ENCODE measurements at regions not wholly inside any gene's neighbourhood (a gene's known extent, or its start where the extent isn't known, plus 50 kb on each side); places are given as distances from the start of the nearest gene placed in this dataset.
"Not testable (repeated sequence)": the region's sequence is repeated elsewhere in the genome, so short reads cannot be mapped to it uniquely, and the experiment has no call there.

DNA sequence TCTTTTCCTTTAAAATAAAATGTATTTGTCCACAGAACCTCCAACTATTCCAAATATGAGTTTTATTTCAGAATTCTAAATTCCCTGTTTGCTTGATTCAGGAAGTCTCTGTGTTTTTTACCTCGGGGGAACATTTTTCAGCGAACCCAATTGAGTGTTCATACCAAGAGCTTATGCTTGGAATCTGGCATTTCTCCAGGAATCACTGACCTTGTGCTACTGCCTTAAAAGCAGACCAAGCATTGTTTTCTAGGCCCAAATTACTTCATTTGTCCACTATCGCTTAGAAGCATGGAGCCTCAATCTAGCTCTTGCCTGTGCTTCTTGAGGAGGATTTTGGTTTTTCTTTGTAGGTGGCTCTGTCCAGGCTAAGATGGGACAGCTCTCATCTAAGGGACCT is 59.4 kb downstream of the EBLN1 start:
- Mint-ChIP-seq H3K4me3 (no peak overlapping the region), H3K9me3 (no peaks in the 10 kb centered on the region), H3K36me3 (ENCODE audit: low read depth) (no peaks in the 10 kb centered on the region), H3K27me3 (peaks cover 3% of the 10 kb centered on the region), H3K4me1 (no peaks in the 10 kb centered on the region), H3K27ac (no peak overlapping the region)
- ATAC-seq (replicated peaks) = no peak

DNA sequence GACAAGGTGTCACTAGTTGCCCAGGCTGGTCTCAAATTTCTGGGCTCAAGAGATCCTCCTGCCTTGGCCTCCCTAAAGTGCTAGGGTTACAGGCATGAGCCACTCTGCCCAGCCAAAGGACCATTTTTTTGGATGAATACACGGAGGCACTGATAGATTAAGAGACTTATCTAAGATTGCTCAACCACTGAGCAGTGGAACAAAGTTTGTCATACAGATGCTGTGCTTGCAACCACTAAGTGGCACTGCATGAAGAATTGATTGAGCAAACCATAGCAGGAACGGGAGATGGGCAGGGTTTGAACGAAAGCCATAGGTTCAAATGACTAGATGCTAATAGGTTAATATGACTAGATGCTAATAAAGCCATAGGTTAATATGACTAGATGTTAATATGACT is 61.1 kb downstream of the EBLN1 start:
- H3K36me3 Mint-ChIP-seq (ENCODE audit: low read depth) = no peaks in the 10 kb centered on the region
- peaks cover 1% of the 10 kb centered on the region for H3K9me3 Mint-ChIP-seq
- no peak overlapping the region for H3K4me3 Mint-ChIP-seq
- peaks cover 12% of the 10 kb centered on the region for H3K27me3 Mint-ChIP-seq
- no peak overlapping the region for H3K27ac Mint-ChIP-seq
- no peaks in the 10 kb centered on the region for H3K4me1 Mint-ChIP-seq
- ATAC-seq (replicated peaks) = no peak

DNA sequence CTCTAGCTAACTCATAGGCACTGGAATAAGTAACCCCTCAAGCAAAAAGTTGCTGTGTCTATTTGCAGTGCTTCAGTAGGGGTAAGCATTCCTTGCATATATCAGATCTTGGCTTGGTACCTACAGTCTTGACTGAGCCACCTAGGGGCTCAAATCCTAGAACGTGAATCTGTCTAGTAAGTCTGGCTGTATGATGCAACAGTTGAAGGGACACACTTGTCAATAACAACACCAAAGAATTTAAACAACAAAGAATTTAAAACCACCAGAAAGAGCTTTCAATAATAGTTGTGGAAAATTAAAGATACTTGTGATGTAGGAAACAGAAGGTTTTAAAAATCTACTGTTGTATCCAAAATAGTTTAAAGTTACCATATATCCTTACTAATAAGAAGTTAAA is 65.4 kb downstream of the EBLN1 start:
- Mint-ChIP-seq H3K27me3 (peaks cover 19% of the 10 kb centered on the region), H3K4me1 (no peaks in the 10 kb centered on the region), H3K4me3 (no peak overlapping the region), H3K9me3 (peaks cover 8% of the 10 kb centered on the region), H3K27ac (no peak overlapping the region), H3K36me3 (ENCODE audit: low read depth) (no peaks in the 10 kb centered on the region)
- no peak for ATAC-seq (replicated peaks)

DNA sequence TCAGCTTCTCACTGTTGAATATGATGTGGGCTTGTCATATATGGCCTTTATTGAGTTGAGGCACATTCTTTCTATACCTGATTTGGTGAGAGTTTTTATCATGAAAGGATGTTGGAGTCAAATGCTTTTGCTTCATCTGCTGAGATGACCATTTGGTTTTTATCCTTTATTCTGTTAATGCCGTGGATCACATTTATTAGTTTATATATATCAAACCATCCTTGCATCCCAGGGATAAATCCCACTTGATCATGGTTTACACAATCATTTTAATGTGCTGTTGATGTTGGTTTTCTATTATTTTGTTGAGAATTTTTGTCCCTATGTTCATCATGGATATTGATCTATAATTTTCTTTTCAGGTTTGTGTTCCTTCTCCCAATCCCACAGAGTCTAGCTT is 67.0 kb downstream of the EBLN1 start:
- H3K36me3 Mint-ChIP-seq (ENCODE audit: low read depth) = no peaks in the 10 kb centered on the region
- peaks cover 19% of the 10 kb centered on the region for H3K27me3 Mint-ChIP-seq
- H3K9me3 Mint-ChIP-seq = peaks cover 14% of the 10 kb centered on the region
- H3K27ac Mint-ChIP-seq = no peak overlapping the region
- no peaks in the 10 kb centered on the region for H3K4me1 Mint-ChIP-seq
- no peak overlapping the region for H3K4me3 Mint-ChIP-seq
- no peak for ATAC-seq (replicated peaks)

DNA sequence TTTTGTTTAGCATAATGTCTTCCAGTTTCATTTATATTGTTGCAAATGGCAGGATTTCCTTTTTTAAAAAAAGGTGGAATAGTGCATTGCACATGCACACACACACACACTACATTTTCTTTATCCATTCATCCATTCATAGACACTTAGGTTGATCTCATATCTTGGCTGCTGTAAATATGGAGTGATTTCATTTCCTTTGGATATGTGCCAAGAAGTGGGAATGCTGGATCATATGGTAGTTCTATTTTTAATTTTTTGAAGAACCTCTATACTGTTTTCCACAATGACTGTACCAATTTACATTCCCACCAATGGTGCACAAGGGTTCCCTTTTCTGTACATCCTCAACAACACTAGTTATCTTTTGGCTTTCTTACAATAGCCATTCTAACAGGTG is 68.9 kb downstream of the EBLN1 start:
- H3K27ac Mint-ChIP-seq = no peak overlapping the region
- no peaks in the 10 kb centered on the region for H3K4me1 Mint-ChIP-seq
- no peak for ATAC-seq (replicated peaks)
- no peak overlapping the region for H3K4me3 Mint-ChIP-seq
- no peaks in the 10 kb centered on the region for H3K36me3 Mint-ChIP-seq (ENCODE audit: low read depth)
- peaks cover 19% of the 10 kb centered on the region for H3K27me3 Mint-ChIP-seq
- H3K9me3 Mint-ChIP-seq = peaks cover 14% of the 10 kb centered on the region

DNA sequence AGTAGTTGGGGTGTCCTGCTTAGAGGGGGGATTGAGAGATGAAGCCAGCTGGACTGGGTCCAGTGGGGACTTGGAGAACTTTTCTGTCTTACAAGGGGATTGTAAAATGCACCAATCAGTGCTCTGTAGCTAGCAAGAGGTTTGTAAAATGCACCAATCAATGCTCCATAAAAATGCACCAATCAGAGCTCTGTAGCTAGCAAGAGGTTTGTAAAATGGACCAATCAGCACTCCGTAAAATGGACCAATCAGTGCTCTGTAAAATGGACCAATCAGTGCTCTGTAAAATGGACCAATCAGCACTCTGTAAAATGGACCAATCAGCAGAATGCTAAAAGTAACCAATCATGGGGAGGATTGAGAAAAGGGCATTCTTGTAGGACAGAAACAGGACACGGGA is 71.9 kb downstream of the EBLN1 start:
- not testable (repeated sequence) for H3K4me1 Mint-ChIP-seq; ATAC-seq (replicated peaks); H3K9me3 Mint-ChIP-seq; H3K36me3 Mint-ChIP-seq (ENCODE audit: low read depth); H3K27ac Mint-ChIP-seq; H3K4me3 Mint-ChIP-seq; H3K27me3 Mint-ChIP-seq

DNA sequence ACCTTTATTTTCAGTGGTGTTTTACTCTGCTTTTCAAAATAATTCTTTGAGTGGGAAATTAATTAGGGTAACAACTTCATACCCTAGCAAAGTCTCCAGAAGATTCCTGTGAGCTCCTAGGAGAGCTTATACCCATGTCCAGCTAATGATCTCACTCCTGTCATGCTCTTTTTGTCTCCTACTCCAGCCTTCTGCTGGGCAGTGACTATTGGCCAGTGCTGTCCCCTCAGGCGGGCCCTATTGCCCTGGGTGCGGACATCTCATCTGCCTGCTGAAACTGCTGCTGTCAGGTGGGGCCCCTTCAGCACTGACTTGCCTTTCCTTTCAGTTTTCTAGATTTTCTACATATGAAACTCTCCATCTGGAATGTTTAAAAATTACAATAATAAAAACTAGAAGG is 80.3 kb downstream of the EBLN1 start:
- Mint-ChIP-seq H3K9me3 (no peaks in the 10 kb centered on the region), H3K36me3 (ENCODE audit: low read depth) (no peaks in the 10 kb centered on the region), H3K4me1 (no peaks in the 10 kb centered on the region), H3K27me3 (peaks cover 14% of the 10 kb centered on the region), H3K27ac (no peak overlapping the region), H3K4me3 (no peak overlapping the region)
- ATAC-seq (replicated peaks) = no peak

DNA sequence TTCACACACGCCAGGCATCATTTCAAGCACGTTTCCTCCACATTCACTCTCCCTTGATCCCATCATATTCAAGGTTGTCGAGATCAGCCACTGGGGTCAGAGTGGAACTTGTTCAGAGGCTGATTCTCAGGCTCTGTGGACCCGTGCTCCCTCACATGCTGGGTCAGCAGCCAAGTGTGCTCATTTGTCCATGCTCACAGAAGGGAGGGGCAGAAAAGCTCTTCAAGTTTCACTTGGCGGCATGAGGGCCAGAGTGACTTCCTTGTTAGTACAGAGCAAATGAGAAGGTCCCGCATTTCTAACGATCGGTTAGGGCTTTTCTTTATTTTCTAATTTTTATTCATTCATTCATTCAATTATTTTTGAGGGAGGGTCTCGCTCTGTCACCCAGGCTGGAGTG is 82.2 kb downstream of the EBLN1 start:
- H3K4me3 Mint-ChIP-seq = no peak overlapping the region
- H3K4me1 Mint-ChIP-seq = no peaks in the 10 kb centered on the region
- H3K36me3 Mint-ChIP-seq (ENCODE audit: low read depth) = no peaks in the 10 kb centered on the region
- no peak for ATAC-seq (replicated peaks)
- no peaks in the 10 kb centered on the region for H3K9me3 Mint-ChIP-seq
- no peak overlapping the region for H3K27ac Mint-ChIP-seq
- H3K27me3 Mint-ChIP-seq = peaks cover 12% of the 10 kb centered on the region

DNA sequence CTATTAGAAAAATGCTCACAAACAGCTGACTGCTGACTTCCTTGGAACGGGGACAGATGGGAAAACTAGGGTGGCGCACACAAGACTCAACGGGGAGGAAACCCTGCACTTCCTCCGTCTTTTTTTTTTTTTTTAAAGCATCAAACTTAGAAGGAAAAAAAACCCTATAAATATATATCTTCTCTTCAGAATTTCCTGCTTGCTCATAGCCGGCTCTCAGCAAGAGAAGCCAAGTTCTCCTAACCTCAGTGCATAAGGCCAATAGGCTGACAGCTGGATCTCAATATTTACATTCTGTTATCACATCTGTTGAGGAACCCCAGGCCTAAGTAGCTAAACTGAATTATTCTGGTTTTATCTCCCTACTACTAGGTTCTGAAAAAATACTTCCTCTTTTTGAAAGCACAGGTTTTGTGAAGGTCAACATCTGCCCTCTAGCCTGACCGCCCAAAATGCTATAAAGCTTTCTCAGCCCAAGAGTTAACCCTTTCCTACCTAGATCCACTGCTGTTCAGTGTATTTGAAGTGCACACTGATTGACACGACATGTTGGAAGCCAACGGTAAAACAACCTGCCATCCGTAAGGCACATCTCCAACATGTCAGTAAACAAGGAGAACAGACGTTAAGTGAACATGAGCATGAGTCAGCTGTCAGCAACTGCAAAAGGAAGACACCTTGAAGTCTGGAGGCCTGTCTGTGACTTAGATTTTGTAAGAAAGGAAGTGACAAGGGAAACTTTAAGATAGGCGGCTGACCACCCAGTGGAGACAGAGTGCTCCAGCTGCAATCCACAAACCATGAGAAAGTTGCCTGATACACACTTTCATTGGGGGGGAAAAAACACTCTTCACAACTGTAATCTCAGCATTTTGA is 83.8 kb downstream of the EBLN1 start:
- Mint-ChIP-seq H3K27me3 (peaks cover 15% of the 10 kb centered on the region), H3K4me3 (no peak overlapping the region), H3K36me3 (ENCODE audit: low read depth) (no peaks in the 10 kb centered on the region), H3K9me3 (peaks cover 5% of the 10 kb centered on the region), H3K4me1 (no peaks in the 10 kb centered on the region), H3K27ac (no peak overlapping the region)
- no peak for ATAC-seq (replicated peaks)

DNA sequence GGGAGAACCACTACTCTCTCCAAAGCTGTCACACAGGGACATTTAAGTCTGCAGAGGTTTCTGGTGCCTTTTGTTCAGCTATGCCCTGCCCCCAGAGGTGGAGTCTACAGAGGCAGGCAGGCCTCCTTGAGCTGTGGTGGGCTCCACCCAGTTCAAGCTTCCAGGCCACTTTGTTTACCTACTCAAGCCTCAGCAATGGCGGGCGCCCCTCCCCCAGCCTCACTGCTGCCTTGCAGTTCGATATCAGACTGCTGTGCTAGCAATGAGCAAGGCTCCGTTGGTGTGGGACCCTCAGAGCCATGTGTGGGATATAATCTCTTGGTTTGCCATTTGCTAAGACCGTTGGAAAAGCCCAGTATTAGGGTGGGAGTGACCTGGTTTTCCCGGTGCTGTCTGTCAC is 87.0 kb downstream of the EBLN1 start:
- not testable (repeated sequence) for H3K9me3 Mint-ChIP-seq; H3K4me1 Mint-ChIP-seq; H3K27ac Mint-ChIP-seq; H3K4me3 Mint-ChIP-seq; ATAC-seq (replicated peaks); H3K36me3 Mint-ChIP-seq (ENCODE audit: low read depth)
- H3K27me3 Mint-ChIP-seq = peaks cover 15% of the 10 kb centered on the region

DNA sequence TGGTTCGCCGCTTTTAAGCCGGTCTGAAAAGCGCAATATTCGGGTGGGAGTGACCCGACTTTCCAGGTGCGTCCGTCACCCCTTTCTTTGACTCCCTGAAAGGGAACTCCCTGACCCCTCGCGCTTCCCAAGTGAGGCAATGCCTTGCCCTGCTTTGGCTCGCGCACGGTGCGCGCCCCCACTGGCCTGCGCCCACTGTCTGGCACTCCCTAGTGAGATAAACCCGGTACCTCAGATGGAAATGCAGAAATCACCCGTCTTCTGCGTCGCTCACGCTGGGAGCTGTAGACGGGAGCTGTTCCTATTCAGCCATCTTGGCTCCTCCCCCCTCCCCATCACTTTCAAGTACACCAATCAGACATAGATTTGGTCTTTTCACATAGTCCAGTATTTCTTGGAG is 88.2 kb downstream of the EBLN1 start:
- not testable (repeated sequence) for H3K9me3 Mint-ChIP-seq; H3K4me3 Mint-ChIP-seq; H3K36me3 Mint-ChIP-seq (ENCODE audit: low read depth); ATAC-seq (replicated peaks); H3K27ac Mint-ChIP-seq; H3K4me1 Mint-ChIP-seq
- H3K27me3 Mint-ChIP-seq = peaks cover 12% of the 10 kb centered on the region

DNA sequence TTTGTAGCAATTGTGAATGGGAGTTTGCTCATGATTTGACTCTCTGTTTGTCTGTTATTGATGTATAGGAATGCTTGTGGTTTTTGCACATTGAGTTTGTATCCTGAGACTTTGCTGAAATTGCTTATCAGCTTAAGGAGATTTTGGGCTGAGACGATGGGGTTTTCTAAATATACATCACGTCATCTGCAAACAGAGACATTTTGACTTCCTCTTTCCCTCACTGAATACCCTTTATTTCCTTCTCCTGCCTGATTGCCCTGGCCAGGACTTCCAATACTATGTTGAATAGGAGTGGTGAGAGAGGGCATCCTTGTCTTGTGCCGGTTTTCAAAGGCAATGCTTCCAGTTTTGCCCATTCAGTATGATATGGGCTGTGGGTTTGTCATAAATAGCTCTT is 96.6 kb downstream of the EBLN1 start:
- H3K27me3 Mint-ChIP-seq; H3K27ac Mint-ChIP-seq; H3K36me3 Mint-ChIP-seq (ENCODE audit: low read depth); H3K4me3 Mint-ChIP-seq; H3K9me3 Mint-ChIP-seq; ATAC-seq (replicated peaks); H3K4me1 Mint-ChIP-seq: not testable (repeated sequence)

DNA sequence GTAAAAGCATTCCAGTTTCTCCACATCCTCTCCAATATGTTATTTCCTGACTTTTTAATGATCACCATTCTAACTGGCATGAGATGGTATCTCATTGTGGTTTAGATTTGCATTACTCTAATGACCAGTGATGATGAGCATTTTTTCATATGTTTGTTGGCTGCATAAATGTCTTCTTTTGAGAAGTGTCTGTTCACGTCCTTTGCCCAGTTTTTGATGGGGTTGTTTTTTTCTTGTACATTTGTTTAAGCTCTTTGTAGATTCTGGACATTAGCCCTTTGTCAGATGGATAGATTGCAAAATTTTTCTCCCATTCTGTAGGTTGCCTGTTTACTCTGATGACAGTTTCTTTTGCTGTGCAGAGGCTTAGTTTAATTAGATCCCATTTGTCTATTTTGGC is 97.7 kb downstream of the EBLN1 start:
- not testable (repeated sequence) for H3K36me3 Mint-ChIP-seq (ENCODE audit: low read depth); H3K27ac Mint-ChIP-seq; ATAC-seq (replicated peaks); H3K9me3 Mint-ChIP-seq; H3K4me1 Mint-ChIP-seq; H3K4me3 Mint-ChIP-seq
- H3K27me3 Mint-ChIP-seq = peaks cover 14% of the 10 kb centered on the region

DNA sequence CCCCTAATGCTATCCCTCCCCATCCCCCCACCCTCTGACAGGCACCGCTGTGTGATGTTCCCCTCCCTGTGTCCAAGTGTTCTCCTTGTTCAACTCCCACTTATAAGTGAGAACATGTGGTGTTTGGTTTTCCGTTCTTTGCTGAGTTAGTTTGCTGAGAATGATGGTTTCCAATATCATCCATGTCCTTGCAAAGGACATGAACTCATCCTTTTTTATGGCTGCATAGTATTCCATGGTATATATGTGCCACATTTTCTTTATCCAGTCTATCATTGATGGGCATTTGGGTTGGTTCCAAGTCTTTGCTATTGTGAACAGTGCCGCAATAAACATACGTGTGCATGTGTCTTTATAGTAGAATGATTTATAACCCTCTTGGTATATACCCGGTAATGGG is 98.2 kb downstream of the EBLN1 start:
- not testable (repeated sequence) for H3K4me1 Mint-ChIP-seq; H3K36me3 Mint-ChIP-seq (ENCODE audit: low read depth); ATAC-seq (replicated peaks); H3K27ac Mint-ChIP-seq; H3K4me3 Mint-ChIP-seq; H3K9me3 Mint-ChIP-seq
- H3K27me3 Mint-ChIP-seq = peaks cover 17% of the 10 kb centered on the region

DNA sequence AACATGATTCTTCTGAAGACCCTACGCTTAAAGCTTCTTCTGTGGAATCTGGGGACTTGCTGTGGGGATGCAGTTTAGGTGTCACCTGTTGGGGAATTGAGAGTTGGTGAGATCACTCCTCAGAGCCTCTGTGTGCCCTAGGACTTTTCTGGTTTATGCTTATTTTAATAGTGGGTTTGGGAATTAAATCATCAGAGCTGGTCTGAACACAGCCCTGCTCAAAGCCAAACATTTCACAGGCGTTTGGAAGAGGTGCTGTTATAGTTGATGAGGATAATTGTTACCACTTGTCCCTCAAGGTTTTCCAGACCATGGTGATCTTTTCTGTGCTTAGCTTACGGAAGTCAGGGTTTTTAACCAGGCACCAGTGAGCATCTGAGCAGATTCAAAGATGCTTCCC is 106.1 kb downstream of the EBLN1 start:
- Mint-ChIP-seq H3K27me3 (peaks cover 20% of the 10 kb centered on the region), H3K4me1 (no peaks in the 10 kb centered on the region), H3K4me3 (no peak overlapping the region), H3K9me3 (no peaks in the 10 kb centered on the region), H3K36me3 (ENCODE audit: low read depth) (no peaks in the 10 kb centered on the region), H3K27ac (no peak overlapping the region)
- ATAC-seq (replicated peaks) = no peak

DNA sequence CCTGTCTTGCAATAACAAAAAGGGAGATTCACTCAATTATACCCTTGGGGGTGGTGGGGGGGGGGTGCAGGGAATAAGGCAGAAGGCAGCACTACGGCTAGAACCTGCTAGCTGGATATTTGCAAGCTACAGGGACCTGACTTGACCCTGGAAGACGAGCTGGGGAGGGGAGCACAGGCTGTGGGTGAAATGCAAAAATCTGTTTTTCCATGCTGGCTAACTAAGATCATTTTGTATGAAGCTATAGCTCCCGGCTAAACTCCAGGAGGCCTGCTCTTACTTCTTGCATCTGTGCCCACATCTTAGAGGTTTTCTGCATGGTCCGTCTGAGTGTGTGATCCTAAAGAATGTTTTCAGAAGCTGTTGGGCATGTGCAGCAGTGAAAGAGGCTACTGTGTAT is 106.6 kb downstream of the EBLN1 start:
- no peak overlapping the region for H3K4me3 Mint-ChIP-seq
- no peaks in the 10 kb centered on the region for H3K4me1 Mint-ChIP-seq
- H3K36me3 Mint-ChIP-seq (ENCODE audit: low read depth) = no peaks in the 10 kb centered on the region
- no peaks in the 10 kb centered on the region for H3K9me3 Mint-ChIP-seq
- no peak overlapping the region for H3K27ac Mint-ChIP-seq
- ATAC-seq (replicated peaks) = no peak
- peaks cover 19% of the 10 kb centered on the region for H3K27me3 Mint-ChIP-seq
